Subcutaneous abdominal adipose tissue (tissue), 5 donors: ENCODE measurements at regions not wholly inside any gene's neighbourhood (a gene's known extent, or its start where the extent isn't known, plus 50 kb on each side); places are given as distances from the start of the nearest gene placed in this dataset.
A peak's percentile ranks its signal among the peaks of the same experiment; 100 is the strongest.

ENCODE experiments used
- H3K27ac ChIP-seq: one replicate; pipeline ENCODE4 v1.7.0; 2013; ENCODE audit warnings: low read depth, mild to moderate bottlenecking, inconsistent platforms, low read length, moderate library complexity
- H3K27me3 ChIP-seq, 5 donors: one replicate each; pipeline ENCODE4 v1.7.0; 2013; ENCODE audit warnings: low read length in 5 of 5, inconsistent platforms in 1 of 5; ENCODE audit not compliant: control insufficient read depth in 5 of 5, insufficient read depth in 4 of 5
- H3K36me3 ChIP-seq, 5 donors: one replicate each; pipeline ENCODE4 v1.7.0; 2013; ENCODE audit warnings: low read length in 5 of 5; ENCODE audit not compliant: control insufficient read depth in 5 of 5, insufficient read depth in 5 of 5
- H3K4me1 ChIP-seq, 5 donors: one replicate each; pipeline ENCODE4 v1.7.0; 2013; ENCODE audit warnings: low read length in 5 of 5, mild to moderate bottlenecking in 3 of 5, moderate library complexity in 1 of 5; ENCODE audit not compliant: control insufficient read depth in 5 of 5, insufficient read depth in 5 of 5
- H3K4me3 ChIP-seq, 5 donors: one replicate each; pipeline ENCODE4 v1.7.0; 2013; ENCODE audit warnings: low read length in 5 of 5, low read depth in 1 of 5
- H3K9ac ChIP-seq, 5 donors: one replicate each; pipeline ENCODE4 v1.7.0; 2013; ENCODE audit warnings: low read length in 5 of 5, mild to moderate bottlenecking in 4 of 5, moderate library complexity in 3 of 5
- H3K9me3 ChIP-seq, 5 donors: one replicate each; pipeline ENCODE4 v1.7.0; 2013; ENCODE audit warnings: low read length in 5 of 5; ENCODE audit not compliant: control insufficient read depth in 5 of 5
- donor health status: healthy.
- donor health status: healthy.
- donor health status: healthy.
- donor health status: healthy.
- donor health status: healthy.

DNA sequence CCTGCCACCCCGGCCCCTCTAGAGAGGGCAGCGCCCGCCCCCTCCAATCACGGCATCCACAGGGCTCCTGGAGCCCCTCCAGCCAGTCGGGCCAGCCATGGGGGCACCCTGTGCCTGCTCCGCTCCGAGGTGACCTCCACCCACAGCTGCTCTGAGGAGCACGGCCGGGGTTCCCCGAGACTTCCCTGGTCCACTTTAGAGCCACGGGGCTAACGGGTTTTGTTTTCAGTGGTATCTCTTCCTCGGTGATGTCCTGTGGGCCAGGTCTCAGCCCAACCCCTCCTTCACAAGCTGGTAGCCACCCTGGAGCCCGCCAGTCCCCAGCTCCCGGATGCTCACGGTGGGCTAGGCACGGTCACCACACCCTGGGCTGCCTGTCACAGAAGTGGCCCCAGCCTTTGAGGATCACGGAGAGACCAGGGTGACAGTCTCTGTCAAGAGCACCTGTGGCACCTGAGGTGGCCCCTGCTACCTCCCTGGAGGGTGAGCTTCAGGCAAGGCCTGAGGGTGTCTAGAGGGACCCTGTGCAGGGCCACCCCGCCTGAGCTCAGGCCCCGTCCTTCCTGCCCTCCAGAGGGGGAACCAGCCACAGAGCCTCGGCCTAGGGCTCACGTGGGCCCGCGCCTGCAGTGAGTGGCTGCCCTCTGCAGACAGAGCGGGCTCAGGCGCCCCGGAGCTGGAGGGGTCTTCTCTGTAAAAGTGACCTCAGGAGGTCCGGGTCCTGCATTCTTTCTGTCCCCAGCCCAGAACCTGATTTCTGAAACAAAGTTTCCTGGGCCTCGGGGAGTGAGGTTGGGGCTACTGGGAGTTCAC is 146.0 kb upstream of the C14orf180 start:
- Histone ChIP-seq H3K4me3 (no peak overlapping the region), H3K4me1 (peaks cover 0 to 30% (median 29%) of the 10 kb centered on the region in 5 donors), H3K27me3 (peaks cover 4 to 6% (median 4%) of the 10 kb centered on the region in 5 donors), H3K9ac (no peak overlapping the region), H3K9me3 (no peaks in the 10 kb centered on the region), H3K27ac (no peak overlapping the region), H3K36me3 (no peaks in the 10 kb centered on the region)

DNA sequence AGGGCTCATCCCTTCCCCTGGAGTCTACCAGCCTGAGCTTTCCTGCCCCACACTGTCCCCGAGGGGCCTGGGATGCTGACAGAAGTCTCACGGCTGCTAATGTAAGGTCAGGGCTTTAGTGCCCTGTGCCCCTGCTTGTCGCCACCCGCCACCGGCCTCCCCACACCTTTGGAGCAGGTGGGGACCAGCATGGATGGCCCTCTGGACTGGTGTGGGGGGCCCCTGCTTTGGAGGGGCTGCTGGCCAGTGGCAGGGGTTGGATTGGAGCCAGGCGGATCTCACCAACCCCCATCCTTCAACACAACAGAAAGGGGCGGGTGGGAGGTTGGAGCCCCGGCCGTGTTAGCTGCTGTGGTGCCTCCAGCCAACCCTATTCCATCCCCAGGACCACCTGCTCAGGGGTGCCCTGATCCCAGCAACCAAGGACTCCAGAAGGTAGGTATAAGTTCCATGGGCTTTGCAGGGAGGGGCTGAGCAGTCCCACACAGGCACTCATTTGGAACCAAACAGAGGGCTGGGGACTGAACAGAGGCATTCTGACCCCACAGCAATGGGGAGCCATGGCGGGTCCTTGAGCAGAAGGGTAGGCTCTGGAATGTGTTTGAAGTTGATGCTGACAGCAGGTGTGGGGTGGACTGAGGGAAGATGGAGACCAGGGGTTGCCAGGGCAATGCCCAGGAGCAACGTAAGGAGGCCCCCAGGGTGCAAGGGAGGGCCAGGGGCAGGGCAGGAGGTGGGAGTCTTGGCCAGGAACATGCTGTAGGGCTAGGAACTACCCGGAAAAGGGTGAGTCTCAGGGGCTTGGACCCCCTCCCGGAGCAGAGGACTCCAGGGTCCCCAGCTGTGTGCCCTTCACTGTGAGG is 145.1 kb upstream of the C14orf180 start:
- H3K9ac ChIP-seq, result no peak overlapping the region
- H3K4me3 ChIP-seq, result no peak overlapping the region
- H3K27ac ChIP-seq, result no peak overlapping the region
- peaks cover 0 to 5% (median 0%) of the 10 kb centered on the region in 5 donors for H3K9me3 ChIP-seq
- H3K27me3 ChIP-seq, result peaks cover 0 to 5% (median 2%) of the 10 kb centered on the region in 5 donors
- peaks cover 0 to 30% (median 29%) of the 10 kb centered on the region in 5 donors for H3K4me1 ChIP-seq
- no peaks in the 10 kb centered on the region for H3K36me3 ChIP-seq

DNA sequence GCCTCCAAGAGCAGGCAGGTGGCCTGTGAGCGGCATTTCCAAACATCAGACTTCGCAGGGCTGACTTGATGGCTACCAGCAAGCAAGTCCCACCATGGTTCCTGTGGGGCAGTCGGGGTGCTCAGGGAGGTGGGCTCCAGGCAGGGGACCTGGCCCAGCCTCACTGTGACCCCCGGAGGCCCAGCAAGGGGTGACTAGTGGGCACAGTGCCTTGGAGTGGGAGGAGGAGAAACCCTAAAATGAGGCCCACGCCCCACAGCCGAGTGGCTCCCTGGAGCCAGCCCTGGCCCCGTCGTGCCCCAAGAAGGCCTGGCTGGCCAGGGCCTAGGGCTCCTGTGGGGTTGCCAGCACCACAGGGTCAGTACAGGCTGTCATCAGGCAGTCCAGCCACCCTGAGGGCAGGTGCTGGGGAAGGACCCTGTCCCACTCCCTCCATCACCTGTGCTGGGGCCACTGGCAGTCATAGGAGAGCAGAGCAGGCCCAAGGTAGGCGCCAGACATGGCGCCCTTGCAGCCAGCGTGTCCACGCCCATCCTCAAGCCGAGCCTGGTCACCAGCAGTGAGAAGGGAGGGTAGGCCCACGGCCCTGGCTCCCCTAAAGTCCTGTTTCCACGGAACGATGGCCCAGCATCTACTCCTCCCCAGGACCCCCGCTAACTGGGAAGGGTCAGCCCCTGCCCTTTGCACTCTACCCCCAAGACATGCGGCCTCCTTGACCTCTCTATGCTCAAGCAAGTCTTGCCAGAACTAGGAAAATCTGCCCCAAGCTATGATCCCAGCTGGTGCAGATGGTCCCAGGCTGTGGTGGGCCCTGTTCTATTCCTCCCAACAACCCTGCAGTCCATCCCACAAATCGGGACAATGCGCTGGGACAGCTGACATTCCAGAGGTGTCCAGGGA is 144.2 kb upstream of the C14orf180 start:
- H3K27me3 ChIP-seq, result peaks cover 0 to 5% (median 0%) of the 10 kb centered on the region in 5 donors
- no peaks in the 10 kb centered on the region for H3K36me3 ChIP-seq
- peak overlapping the region in 4 of 5 donors; percentile 54 to 74 (median 64) for H3K4me3 ChIP-seq
- no peak overlapping the region for H3K9ac ChIP-seq
- no peak overlapping the region for H3K27ac ChIP-seq
- peaks cover 0 to 30% (median 29%) of the 10 kb centered on the region in 5 donors for H3K4me1 ChIP-seq
- peaks cover 0 to 8% (median 3%) of the 10 kb centered on the region in 5 donors for H3K9me3 ChIP-seq

DNA sequence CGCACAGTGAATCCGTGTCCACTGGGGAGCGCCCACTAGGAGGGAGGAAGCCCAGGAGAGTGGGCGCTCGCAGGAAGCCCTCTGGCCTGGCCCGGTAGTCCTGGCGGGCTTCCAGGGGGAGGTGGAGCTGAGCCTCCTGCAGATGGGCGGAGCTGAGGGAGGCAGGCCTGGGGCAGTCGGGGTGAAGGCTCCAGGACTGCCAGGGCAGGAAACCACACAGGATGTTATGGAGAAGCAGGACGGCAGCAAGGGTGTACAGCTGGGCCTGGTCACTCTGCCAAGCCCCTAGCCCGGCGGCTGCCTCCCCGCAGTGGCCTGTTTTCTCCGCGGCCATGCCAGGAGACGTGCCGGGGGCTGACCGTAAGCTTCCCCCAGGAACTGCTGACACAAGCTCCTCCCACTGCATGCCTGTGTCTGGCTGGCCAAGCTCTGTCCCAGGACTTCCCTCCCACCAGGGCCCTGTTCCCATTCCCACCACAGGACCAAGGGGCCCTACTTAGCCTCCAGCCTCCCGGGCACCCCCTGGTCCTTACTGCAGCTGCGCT is 143.4 kb upstream of the C14orf180 start:
- peak overlapping the region in 4 of 5 donors; percentile 7 to 59 (median 50) for H3K9ac ChIP-seq

DNA sequence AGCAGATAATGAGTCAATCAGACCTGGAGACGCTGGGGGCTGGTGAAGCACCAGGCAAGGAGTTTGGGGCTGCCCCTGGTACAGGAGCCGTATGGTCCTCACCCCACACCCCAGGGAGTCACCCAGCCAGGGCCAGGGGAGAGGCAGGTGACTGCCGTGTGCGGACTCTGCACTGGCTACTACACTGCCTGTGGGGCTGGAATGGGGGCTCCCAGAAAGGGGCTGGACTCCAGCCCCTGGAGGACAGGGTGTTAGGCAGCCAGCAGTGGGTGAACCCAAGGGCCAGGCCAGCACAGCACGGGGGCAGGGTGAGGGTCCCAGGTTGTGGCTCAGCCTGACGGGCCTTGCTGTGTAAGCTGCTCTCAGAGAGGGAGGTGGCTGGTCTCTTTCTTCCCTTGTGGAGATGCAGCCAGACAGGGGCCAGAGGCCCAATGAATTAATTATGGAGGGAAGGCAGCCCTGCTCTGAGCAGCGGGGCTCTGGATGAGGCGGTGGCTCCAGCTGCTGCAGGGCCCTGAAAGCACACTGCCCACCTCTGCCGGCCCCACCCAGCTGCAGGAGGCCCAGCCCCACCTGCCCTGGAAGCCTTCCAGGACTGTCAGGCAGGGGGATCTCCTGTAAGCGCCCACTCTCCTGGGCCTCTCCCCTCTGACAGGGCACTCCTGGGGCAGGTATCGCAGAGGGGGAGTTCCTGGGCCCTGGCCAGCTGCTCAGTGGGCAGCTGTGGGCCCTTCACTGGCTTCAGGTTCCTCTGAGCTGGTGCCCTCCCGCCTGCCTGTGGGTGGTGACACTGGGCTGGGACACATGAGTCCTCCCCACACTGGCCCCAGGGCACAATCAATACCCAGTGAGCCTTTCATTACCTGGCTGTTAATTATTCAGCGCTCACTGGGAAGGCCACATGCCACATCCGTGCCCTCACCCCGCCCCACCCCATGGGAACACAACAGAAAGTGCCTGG is 142.5 kb upstream of the C14orf180 start:
- peak overlapping the region in 4 of 5 donors; percentile 54 to 74 (median 64) for H3K4me3 ChIP-seq
- peaks cover 0 to 8% (median 3%) of the 10 kb centered on the region in 5 donors for H3K9me3 ChIP-seq
- H3K27ac ChIP-seq, result no peak overlapping the region
- peaks cover 0 to 30% (median 29%) of the 10 kb centered on the region in 5 donors for H3K4me1 ChIP-seq
- peak overlapping the region in 3 of 5 donors; percentile 42 to 59 (median 59) for H3K9ac ChIP-seq
- no peaks in the 10 kb centered on the region for H3K36me3 ChIP-seq
- peaks cover 0 to 4% (median 0%) of the 10 kb centered on the region in 5 donors for H3K27me3 ChIP-seq

More for the DNA sequence above, 143.4 kb upstream of the C14orf180 start:
- peaks cover 0 to 5% (median 0%) of the 10 kb centered on the region in 5 donors for H3K27me3 ChIP-seq
- peaks cover 0 to 30% (median 29%) of the 10 kb centered on the region in 5 donors for H3K4me1 ChIP-seq
- no peaks in the 10 kb centered on the region for H3K36me3 ChIP-seq
- H3K4me3 ChIP-seq, result peak overlapping the region in 4 of 5 donors; percentile 54 to 74 (median 64)
- peaks cover 0 to 8% (median 3%) of the 10 kb centered on the region in 5 donors for H3K9me3 ChIP-seq
- no peak overlapping the region for H3K27ac ChIP-seq

DNA sequence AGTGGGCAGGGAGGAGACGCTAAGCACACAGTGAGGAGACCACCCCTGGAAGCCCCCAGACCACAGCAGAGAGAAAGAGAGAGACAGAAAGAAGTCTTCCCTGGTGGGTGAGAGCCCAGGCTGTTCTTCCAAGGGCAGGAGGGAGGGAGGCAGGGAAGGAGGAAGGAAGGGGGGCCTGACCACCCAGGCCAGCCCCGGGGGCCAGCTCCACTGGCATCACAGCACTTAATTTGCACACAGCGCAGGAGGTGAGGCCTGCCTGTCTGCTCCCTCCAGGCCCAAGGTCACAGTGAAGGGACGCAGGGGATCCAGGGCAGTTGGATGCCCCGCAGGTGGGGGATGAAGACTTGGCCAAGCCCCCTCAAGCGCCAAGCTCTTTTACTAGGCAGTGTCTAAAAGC is 141.9 kb upstream of the C14orf180 start:
- Histone ChIP-seq H3K27ac (no peak overlapping the region), H3K36me3 (no peaks in the 10 kb centered on the region), H3K4me1 (peaks cover 0 to 30% (median 29%) of the 10 kb centered on the region in 5 donors), H3K9ac (no peak overlapping the region), H3K9me3 (peaks cover 0 to 8% (median 3%) of the 10 kb centered on the region in 5 donors), H3K27me3 (peaks cover 0 to 4% (median 0%) of the 10 kb centered on the region in 5 donors), H3K4me3 (no peak overlapping the region)

DNA sequence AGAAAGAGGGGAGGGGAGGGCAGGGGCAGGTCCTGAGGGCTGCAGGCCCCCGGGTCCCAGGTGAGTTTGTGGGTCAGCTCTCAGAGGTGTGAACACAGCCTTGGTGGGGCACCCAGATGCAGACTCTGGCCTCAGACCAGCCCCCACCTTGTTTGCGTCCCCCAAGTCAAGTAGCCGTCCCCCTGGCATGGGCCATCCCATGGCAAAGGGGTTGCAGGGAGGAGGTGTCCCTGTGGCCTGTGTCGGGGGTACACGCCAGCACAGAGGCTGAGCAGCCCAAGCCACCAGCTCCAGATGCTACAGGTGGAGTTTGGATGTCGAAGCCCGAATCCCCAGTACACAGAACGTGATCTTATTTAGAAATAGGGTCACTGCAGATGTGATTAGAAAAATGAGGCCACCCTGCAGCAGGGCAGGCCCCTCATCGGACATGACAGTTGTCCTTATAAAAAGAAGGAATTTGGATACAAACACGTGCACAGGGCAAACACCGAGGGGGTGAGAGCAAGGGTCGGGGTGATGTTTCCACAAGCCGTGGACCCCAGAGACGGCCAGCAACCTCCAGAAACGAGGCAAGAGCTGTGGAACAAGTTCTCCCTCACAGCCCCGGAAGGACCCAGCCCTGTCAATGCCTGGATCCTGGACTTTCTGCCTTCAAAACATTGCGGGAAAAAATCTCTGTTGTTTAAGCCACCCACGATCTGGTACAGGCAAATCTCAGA is 141.2 kb upstream of the C14orf180 start:
- Histone ChIP-seq H3K4me1 (peaks cover 0 to 30% (median 29%) of the 10 kb centered on the region in 5 donors), H3K36me3 (no peaks in the 10 kb centered on the region), H3K27me3 (peaks cover 0 to 4% (median 0%) of the 10 kb centered on the region in 5 donors), H3K9ac (no peak overlapping the region), H3K4me3 (no peak overlapping the region), H3K27ac (no peak overlapping the region), H3K9me3 (peaks cover 0 to 8% (median 3%) of the 10 kb centered on the region in 5 donors)

DNA sequence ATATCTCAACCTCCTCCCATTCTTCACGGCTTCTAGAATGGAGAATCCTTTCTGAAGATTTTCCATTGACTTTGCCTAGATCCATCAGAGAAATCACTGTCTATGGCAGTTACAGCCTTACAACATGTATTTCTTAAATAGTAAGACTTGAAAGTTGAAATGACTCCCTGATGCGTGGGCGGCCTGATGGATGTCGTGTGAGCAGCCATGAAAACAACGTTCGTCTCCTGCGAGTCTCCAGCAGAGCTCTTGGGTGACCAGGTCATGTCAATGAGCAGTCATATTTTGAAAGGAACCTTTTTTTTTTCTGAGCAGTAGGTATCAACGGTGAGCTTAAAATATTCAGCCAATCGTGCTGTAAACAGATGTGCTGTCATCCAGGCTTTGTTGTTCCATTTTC is 139.9 kb upstream of the C14orf180 start:
- no peak overlapping the region for H3K4me3 ChIP-seq
- no peak overlapping the region for H3K9ac ChIP-seq

More for the DNA sequence above, 139.9 kb upstream of the C14orf180 start:
- Histone ChIP-seq H3K36me3 (no peaks in the 10 kb centered on the region), H3K27me3 (peaks cover 0 to 4% (median 0%) of the 10 kb centered on the region in 5 donors), H3K4me1 (peaks cover 0 to 30% (median 29%) of the 10 kb centered on the region in 5 donors), H3K9me3 (peaks cover 0 to 8% (median 3%) of the 10 kb centered on the region in 5 donors), H3K27ac (no peak overlapping the region)
